Neuronal stem cell (in vitro differentiated cells): ENCODE measurements at regions not wholly inside any gene's neighbourhood (a gene's known extent, or its start where the extent isn't known, plus 50 kb on each side); places are given as distances from the start of the nearest gene placed in this dataset.

Source experiments
- DNase-seq: peaks from one replicate; pipeline ENCODE4 v3.0.0-alpha.2; 2013; ENCODE audit warnings: low spot score
- H2AFZ ChIP-seq: one replicate; pipeline ENCODE4 v1.6.1; 2013; ENCODE audit warnings: mild to moderate bottlenecking, low read length, inconsistent platforms
- H2AK5ac ChIP-seq: 2 replicates; pipeline ENCODE4 v1.6.1; 2013; ENCODE audit warnings: low read depth, mild to moderate bottlenecking, inconsistent platforms, low read length, moderate library complexity, mixed read lengths
- H2BK120ac ChIP-seq: 2 replicates; pipeline ENCODE4 v1.6.1; 2013; ENCODE audit warnings: low read depth, mild to moderate bottlenecking, inconsistent platforms, low read length, moderate library complexity, mixed read lengths
- H2BK12ac ChIP-seq: one replicate; pipeline ENCODE4 v1.6.1; 2013; ENCODE audit warnings: low read length, inconsistent platforms
- H2BK15ac ChIP-seq: 2 replicates; pipeline ENCODE4 v1.6.1; 2013; ENCODE audit warnings: mild to moderate bottlenecking, low read length, inconsistent platforms, mixed read lengths
- H2BK5ac ChIP-seq: one replicate; pipeline ENCODE4 v1.6.1; 2013; ENCODE audit warnings: inconsistent platforms, mild to moderate bottlenecking, low read length, moderate library complexity
- H3K14ac ChIP-seq: one replicate; pipeline ENCODE4 v1.6.1; 2013; ENCODE audit warnings: low read length, inconsistent platforms
- H3K18ac ChIP-seq: 2 replicates; pipeline ENCODE4 v1.6.1; 2013; ENCODE audit warnings: low read length, inconsistent platforms
- H3K23ac ChIP-seq: 2 replicates; pipeline ENCODE4 v1.6.1; 2013; ENCODE audit warnings: low read depth, mild to moderate bottlenecking, mixed read lengths, low read length, inconsistent platforms; ENCODE audit not compliant: poor library complexity
- H3K27ac ChIP-seq: replicated peaks from 3 replicates; pipeline ENCODE4 v1.5.1; 2013; ENCODE audit warnings: low read length, inconsistent platforms
- H3K27me3 ChIP-seq, 3 experiments: 2 replicates each; pipeline ENCODE4 v1.6.1; 2013; ENCODE audit warnings: low read length in 3 of 3, mild to moderate bottlenecking in 2 of 3, inconsistent platforms in 1 of 3, low read depth in 1 of 3, mixed read lengths in 1 of 3, moderate library complexity in 1 of 3; ENCODE audit not compliant: control insufficient read depth in 3 of 3, insufficient read depth in 3 of 3
- H3K36me3 ChIP-seq, 2 donors: replicated peaks in 1 of 2; 2 replicates each; pipeline ENCODE4 v1.6.1; 2013; ENCODE audit warnings: low read length in 2 of 2; ENCODE audit not compliant: control insufficient read depth in 2 of 2, insufficient read depth in 2 of 2
- H3K4ac ChIP-seq: 2 replicates; pipeline ENCODE4 v1.6.1; 2013; ENCODE audit warnings: inconsistent platforms, mild to moderate bottlenecking, low read length, moderate library complexity
- H3K4me1 ChIP-seq, 2 donors: 1 replicate in 1 of 2; 2 replicates in 1 of 2; pipeline ENCODE4 v1.6.1; 2013; ENCODE audit warnings: low read length in 2 of 2, low read depth in 1 of 2; ENCODE audit not compliant: control insufficient read depth in 2 of 2, insufficient read depth in 1 of 2
- H3K4me2 ChIP-seq: one replicate; pipeline ENCODE4 v1.6.1; 2013; ENCODE audit warnings: mild to moderate bottlenecking, low read length, inconsistent platforms; ENCODE audit not compliant: insufficient read depth, poor library complexity, severe bottlenecking
- H3K4me3 ChIP-seq, 2 donors: 2 replicates each; pipeline ENCODE4 v1.5.1; 2013; ENCODE audit warnings: low read length in 2 of 2, mild to moderate bottlenecking in 2 of 2, inconsistent platforms in 1 of 2, moderate library complexity in 1 of 2
- H3K79me1 ChIP-seq: one replicate; pipeline ENCODE4 v1.6.1; 2013; ENCODE audit warnings: low read depth, mild to moderate bottlenecking, inconsistent platforms, low read length, moderate library complexity
- H3K9ac ChIP-seq: one replicate; pipeline ENCODE4 v1.6.1; 2013; ENCODE audit warnings: mild to moderate bottlenecking, low read depth, low read length, inconsistent platforms; ENCODE audit not compliant: poor library complexity
- H3K9me3 ChIP-seq, 2 donors: replicated peaks in 1 of 2; 2 replicates each; pipeline versions ENCODE3 to v1.6.1; 2013; ENCODE audit warnings: low read length in 2 of 2, mild to moderate bottlenecking in 2 of 2, inconsistent platforms in 1 of 2, low read depth in 1 of 2, mixed read lengths in 1 of 2, moderate library complexity in 1 of 2; ENCODE audit not compliant: control insufficient read depth in 2 of 2, insufficient read depth in 1 of 2
- H4K8ac ChIP-seq: one replicate; pipeline ENCODE4 v1.6.1; 2013; ENCODE audit warnings: low read depth, mild to moderate bottlenecking, inconsistent platforms, low read length, moderate library complexity
- H4K91ac ChIP-seq: one replicate; pipeline ENCODE4 v1.6.1; 2013; ENCODE audit warnings: low read length, low read depth, mild to moderate bottlenecking, inconsistent platforms; ENCODE audit not compliant: poor library complexity
- WGBS, 2 donors: extraction: QIAGEN DNeasy Blood & Tissue Kit; methylation state at CpG; one replicate each; pipeline ENCODE4 v1.1.7; 2013; ENCODE audit warnings: missing lambda C conversion rate in 2 of 2, mixed read lengths in 1 of 2; ENCODE audit not compliant: insufficient read length in 2 of 2, insufficient replicate concordance in 1 of 2; ENCODE audit errors: extremely low coverage in 2 of 2; 5-methylcytosine and 5-hydroxymethylcytosine counted together

- no peak for DNase-seq
Observed at GRCh38 chr12:91572869-91573268, 390.3 kb upstream of the DCN start.

GRCh38 chr12:91567100-91567485 is 384.5 kb upstream of the DCN start:
- H4K91ac ChIP-seq, result no peak overlapping the region
- no peak for DNase-seq
- no peak overlapping the region for H2AK5ac ChIP-seq
- no peak overlapping the region for H3K4me2 ChIP-seq
- H3K4me1 ChIP-seq, result peaks cover 0 to 2% of the 10 kb centered on the region in 2 donors
- no peak overlapping the region for H3K14ac ChIP-seq
- no peak overlapping the region for H4K8ac ChIP-seq
- no peaks in the 10 kb centered on the region for H3K27me3 ChIP-seq
- H3K23ac ChIP-seq, result no peak overlapping the region
- no peak overlapping the region for H3K27ac ChIP-seq
- WGBS, 2 donors, result no CpG with 5 or more reads among the region's 2 CpGs
- peaks cover 0 to 3% of the 10 kb centered on the region in 2 donors for H3K9me3 ChIP-seq
- H2BK12ac ChIP-seq, result no peak overlapping the region
- no peaks in the 10 kb centered on the region for H3K79me1 ChIP-seq
- no peak overlapping the region for H2AFZ ChIP-seq
- no peak overlapping the region for H2BK5ac ChIP-seq
- no peak overlapping the region for H3K9ac ChIP-seq
- no peak overlapping the region for H3K4me3 ChIP-seq
- H2BK15ac ChIP-seq, result no peak overlapping the region
- no peak overlapping the region for H2BK120ac ChIP-seq
- H3K36me3 ChIP-seq, result no peaks in the 10 kb centered on the region
- H3K4ac ChIP-seq, result no peak overlapping the region
- no peak overlapping the region for H3K18ac ChIP-seq

More at GRCh38 chr12:91572869-91573268, 390.3 kb upstream of the DCN start:
- H3K9ac ChIP-seq, result no peak overlapping the region
- H3K4ac ChIP-seq, result no peak overlapping the region
- H3K14ac ChIP-seq, result no peak overlapping the region
- H4K8ac ChIP-seq, result no peak overlapping the region
- no peaks in the 10 kb centered on the region for H3K36me3 ChIP-seq
- H2BK15ac ChIP-seq, result no peak overlapping the region
- no peaks in the 10 kb centered on the region for H3K27me3 ChIP-seq
- H2AFZ ChIP-seq, result no peak overlapping the region
- no peak overlapping the region for H3K18ac ChIP-seq
- no peak overlapping the region for H2BK12ac ChIP-seq
- H3K4me1 ChIP-seq, result peaks cover 0 to 8% of the 10 kb centered on the region in 2 donors
- no peak overlapping the region for H2AK5ac ChIP-seq
- WGBS, 2 donors, result no CpG with 5 or more reads among the region's 3 CpGs
- no peak overlapping the region for H2BK120ac ChIP-seq
- no peaks in the 10 kb centered on the region for H3K79me1 ChIP-seq
- peaks cover 0 to 3% of the 10 kb centered on the region in 2 donors for H3K9me3 ChIP-seq
- no peak overlapping the region for H3K4me3 ChIP-seq
- H3K23ac ChIP-seq, result no peak overlapping the region
- no peak overlapping the region for H2BK5ac ChIP-seq
- H3K4me2 ChIP-seq, result no peak overlapping the region
- H4K91ac ChIP-seq, result no peak overlapping the region
- H3K27ac ChIP-seq, result no peak overlapping the region

- Histone ChIP-seq H3K27ac (no peak overlapping the region), H2BK5ac (no peak overlapping the region), H3K14ac (no peak overlapping the region), H3K9ac (no peak overlapping the region), H2BK120ac (no peak overlapping the region), H3K18ac (no peak overlapping the region), H3K4me1 (peaks cover 0 to 2% of the 10 kb centered on the region in 2 donors), H3K4ac (no peak overlapping the region), H3K36me3 (no peaks in the 10 kb centered on the region), H2BK12ac (no peak overlapping the region), H3K4me3 (no peak overlapping the region), H2AK5ac (no peak overlapping the region), H2AFZ (no peak overlapping the region), H4K91ac (no peak overlapping the region), H2BK15ac (no peak overlapping the region), H3K23ac (no peak overlapping the region), H4K8ac (no peak overlapping the region), H3K79me1 (no peaks in the 10 kb centered on the region), H3K9me3 (peaks cover 0 to 3% of the 10 kb centered on the region in 2 donors), H3K27me3 (no peaks in the 10 kb centered on the region), H3K4me2 (no peak overlapping the region)
- WGBS, 2 donors, result 100% methylated on average over 2 of the region's 6 CpGs
- DNase-seq, result no peak
Observed at GRCh38 chr12:91566328-91567099, 383.9 kb upstream of the DCN start.

GRCh38 chr12:91565846-91566245 is 383.2 kb upstream of the DCN start:
- H3K4ac ChIP-seq, result no peak overlapping the region
- peaks cover 0 to 3% of the 10 kb centered on the region in 2 donors for H3K9me3 ChIP-seq
- H3K4me2 ChIP-seq, result no peak overlapping the region
- H3K4me3 ChIP-seq, result no peak overlapping the region
- no peak overlapping the region for H4K91ac ChIP-seq
- H3K4me1 ChIP-seq, result peaks cover 0 to 2% of the 10 kb centered on the region in 2 donors
- no peak overlapping the region for H3K27ac ChIP-seq
- no peak overlapping the region for H2BK15ac ChIP-seq
- no peaks in the 10 kb centered on the region for H3K36me3 ChIP-seq
- no peak overlapping the region for H3K23ac ChIP-seq
- H4K8ac ChIP-seq, result no peak overlapping the region
- H3K27me3 ChIP-seq, result no peaks in the 10 kb centered on the region
- H2BK12ac ChIP-seq, result no peak overlapping the region
- H2BK5ac ChIP-seq, result no peak overlapping the region
- H2AFZ ChIP-seq, result peak overlapping the region; percentile 67
- no peak overlapping the region for H3K14ac ChIP-seq
- DNase-seq, result no peak
- no peak overlapping the region for H2AK5ac ChIP-seq
- no peak overlapping the region for H2BK120ac ChIP-seq
- no CpG with 5 or more reads among the region's 1 CpG for WGBS, 2 donors
- no peak overlapping the region for H3K18ac ChIP-seq
- H3K79me1 ChIP-seq, result no peaks in the 10 kb centered on the region
- no peak overlapping the region for H3K9ac ChIP-seq
